HG02798 (cell line): ENCODE measurements at regions not wholly inside any gene's neighbourhood (a gene's known extent, or its start where the extent isn't known, plus 50 kb on each side); places are given as distances from the start of the nearest gene placed in this dataset.
"Not testable (repeated sequence)": the region's sequence is repeated elsewhere in the genome, so short reads cannot be mapped to it uniquely, and the experiment has no call there.

Source experiments
- ATAC-seq: cut with Tn5 transposase; IDR thresholded peaks from one replicate; pipeline ENCODE4 v1.9.1; 2021; ENCODE audit warnings: mild to moderate bottlenecking; ENCODE audit not compliant: unreplicated experiment, poor library complexity

DNA sequence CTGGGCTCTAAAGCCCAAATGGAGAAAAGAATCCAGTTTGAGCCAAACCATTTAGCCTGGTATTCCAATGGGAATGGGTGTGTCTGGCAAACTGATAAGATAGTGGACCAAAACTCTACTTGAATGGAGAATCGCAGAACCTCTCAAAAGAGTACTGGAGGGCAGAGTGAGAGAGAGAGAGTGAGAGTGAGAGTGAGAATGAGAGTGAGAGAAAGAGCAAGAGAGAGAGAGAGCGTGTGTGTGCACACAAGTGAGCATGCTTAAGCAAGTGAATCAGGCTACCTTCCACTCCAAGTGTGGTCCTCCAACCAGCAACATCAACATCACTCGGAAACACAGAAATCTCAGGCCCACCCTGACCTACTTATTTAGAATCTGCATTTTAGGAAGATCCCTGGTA, 58.8 kb downstream of the UQCRFS1 start:
- ATAC-seq, result no peak

DNA sequence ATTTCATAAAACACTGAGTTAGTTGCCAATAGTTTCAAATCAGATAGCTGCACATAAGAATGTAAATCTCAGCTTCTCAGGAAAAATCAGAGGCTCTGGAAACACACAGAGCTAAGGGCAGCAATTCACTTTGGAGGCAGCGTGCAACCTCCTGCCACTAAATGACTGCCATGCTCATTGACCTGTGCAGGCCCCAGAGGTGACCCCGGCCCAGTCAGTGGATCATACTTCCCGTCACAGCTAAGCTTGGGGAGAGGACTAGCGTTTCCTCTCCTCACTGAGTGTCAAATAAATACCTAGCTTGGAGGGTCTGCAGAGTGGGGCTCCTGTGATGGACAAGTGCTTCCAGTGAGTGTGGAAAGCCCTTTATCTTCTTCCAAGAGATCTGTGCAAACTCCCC, 67.2 kb downstream of the UQCRFS1 start:
- no peak for ATAC-seq

DNA sequence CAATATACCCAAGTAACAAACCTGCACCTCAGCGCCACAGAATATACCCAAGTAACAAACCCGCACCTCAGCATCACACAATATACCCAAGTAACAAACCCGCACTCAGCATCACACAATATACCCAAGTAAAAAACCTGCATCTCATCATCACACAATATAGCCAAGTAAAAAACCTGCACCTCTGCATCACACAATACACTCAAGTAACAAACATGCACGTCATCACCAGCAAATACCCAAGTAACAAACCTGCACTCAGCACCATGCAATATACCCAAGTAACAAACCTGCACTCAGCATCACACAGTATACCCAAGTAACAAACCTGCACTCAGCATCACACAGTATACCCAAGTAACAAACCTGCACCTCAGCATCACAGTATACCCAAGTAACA, 69.8 kb downstream of the UQCRFS1 start:
- no peak for ATAC-seq

DNA sequence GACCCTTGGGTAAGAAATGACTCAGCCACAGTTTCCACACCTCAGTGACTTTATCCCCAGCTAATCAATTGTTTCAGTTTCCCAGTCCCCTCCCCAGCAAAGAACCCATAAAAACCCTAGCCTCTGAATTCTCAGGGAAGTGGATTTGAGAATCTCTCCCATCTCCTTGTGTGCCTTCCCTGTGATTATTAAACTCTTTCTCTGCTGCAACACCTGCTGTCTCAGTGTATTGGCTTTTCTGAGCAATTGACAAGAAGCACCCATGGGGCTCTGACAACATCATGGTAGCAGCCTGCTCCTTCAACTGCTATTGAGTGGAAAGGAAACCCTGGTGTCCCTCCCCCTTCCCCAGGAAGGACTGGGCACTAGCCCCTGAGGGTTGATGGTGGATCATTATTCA, 73.7 kb downstream of the UQCRFS1 start:
- ATAC-seq, result no peak

DNA sequence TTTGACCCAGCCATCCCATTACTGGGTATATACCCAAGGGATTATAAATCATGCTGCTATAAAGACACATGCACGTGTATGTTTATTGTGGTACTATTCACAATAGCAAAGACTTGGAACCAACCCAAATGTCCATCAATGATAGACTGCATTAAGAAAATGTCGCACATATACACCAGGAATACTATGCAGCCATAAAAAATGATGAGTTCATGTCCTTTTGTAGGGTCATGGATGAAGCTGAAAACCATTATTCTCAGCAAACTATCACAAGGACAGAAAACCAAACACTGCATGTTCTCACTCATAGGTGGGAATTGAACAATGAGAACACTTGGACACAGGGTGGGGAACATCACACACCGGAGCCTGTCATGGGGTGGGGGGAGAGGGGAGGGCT, 74.7 kb downstream of the UQCRFS1 start:
- ATAC-seq, result not testable (repeated sequence)

DNA sequence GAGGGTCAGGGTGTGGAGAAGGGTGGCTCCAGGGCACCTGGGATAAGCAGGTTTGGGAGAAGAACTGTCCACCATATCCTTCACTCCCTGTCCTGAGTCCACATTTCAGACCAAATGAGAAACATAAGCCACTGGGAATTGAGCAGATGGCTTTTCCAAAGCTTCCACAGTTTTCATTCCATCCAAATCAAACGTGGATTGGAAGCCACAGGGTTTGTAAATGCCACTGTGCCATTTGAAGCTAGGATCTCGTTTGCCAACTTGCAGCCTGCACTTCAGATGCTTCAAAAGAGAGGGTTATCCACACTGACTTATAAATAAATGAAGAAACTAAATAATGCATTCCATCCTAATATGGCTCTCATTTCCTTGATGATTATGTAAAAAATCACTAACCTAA, 81.5 kb downstream of the UQCRFS1 start:
- no peak for ATAC-seq

DNA sequence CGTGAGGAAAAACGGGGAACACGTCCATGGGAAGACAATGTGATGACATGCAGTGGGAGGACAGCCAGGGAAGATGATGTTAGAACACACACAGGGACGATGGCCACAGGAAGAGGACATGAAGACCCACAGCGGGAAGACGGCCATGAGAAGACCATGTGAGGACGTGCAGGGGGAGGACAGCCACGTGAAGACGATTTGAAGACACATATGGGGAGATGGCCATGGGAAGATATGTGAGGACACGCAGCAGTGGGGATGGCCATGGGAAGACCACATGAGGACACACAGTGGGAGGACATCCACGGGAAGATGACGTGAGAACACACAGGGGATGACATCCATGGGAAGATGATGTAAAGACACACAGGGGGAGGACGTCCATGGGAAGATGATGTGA, 83.8 kb downstream of the UQCRFS1 start:
- no peak for ATAC-seq

DNA sequence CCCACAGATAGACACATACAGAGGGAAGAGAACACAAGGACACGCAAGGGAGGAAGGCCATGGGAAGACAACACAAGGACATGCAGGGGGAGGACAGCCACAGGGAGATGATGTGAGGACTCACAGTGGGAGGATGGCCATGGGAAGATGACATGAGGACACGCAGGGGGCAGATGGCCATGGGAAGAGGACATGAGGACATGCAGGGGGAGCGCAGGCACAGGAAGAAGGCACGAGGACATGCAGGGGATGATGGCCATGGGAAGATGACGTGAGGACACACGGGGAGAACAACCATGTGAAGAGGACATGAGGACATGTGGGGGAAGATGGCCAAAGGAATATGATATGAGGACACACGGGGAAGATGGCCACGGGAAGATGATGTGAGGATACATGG, 84.7 kb downstream of the UQCRFS1 start:
- no peak for ATAC-seq

DNA sequence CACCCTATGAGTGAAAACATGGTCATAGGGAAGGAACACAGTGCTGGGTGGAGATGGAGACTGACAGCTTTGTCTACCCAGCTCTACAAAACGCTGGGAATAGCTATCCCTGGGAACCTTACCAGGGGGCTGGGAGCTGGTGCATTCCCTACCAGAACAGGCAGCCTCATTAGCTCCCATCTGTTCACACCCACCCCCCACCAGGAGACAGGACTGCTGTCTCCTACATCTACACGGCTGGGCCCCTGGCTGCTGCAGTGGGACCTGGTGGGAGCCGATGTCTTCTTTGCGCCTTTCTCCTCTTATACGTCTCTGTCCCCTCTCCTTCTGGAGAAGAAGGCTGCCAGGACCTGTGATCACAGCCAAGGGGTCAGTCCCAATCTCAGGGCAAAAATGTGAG, 90.8 kb downstream of the UQCRFS1 start:
- no peak for ATAC-seq

DNA sequence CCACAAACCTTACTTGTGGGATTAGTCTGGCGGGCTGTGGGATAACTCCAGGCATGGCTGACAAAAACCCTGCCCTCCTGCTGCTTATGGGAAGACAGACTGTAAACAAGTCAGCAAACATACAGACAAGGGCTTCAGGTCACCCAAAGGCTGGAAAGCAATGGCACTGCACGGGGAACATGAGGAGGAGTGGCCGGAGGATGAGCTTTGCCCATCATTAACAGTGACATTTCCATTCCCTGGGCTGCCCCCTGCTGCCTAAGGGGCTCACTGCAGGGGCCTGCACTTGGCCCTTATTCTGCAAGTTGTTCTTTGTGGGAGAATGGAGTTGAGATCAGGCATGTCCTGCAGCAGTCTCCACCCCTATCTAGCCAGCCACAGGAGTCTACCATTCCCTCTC, 91.3 kb downstream of the UQCRFS1 start:
- no peak for ATAC-seq

DNA sequence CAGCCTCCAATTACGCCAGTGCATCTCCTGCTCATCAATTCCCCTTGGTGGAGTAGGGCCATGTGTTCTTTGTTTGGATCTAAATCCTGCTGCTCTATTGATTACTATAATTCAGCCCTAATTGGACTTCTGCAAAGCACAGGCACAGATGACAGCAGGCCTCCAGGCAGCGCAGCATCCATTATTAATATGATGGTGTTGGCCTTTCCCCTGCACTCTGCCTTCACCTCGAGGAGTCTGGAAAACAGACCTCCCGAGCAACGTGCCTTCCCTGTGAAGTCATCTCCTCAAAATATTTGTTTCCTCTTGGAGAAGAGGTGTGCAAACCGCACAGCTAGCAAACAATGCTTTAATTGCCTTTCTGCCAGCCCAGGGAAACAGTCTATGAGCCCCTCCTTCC, 92.5 kb downstream of the UQCRFS1 start:
- ATAC-seq, result no peak

DNA sequence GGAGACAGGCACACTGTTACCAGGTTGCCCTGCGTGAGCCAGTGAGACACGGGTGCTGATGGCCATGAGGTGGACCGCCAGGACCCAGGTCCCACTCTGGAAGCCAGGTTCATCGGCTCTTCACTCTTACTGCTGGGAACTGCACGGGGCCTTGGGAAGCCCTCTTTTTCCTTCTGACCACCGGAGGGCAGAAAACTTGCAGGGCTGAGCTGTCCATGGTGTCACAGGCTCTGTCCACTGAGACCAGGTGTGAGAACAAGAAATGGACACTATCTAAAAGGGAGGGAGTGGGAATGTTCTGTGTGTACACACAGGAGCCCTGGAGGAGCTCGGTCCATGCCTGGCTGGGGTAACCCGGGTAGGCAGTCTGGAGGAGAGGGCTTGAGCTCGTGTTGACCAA, 93.4 kb downstream of the UQCRFS1 start:
- ATAC-seq, result no peak

DNA sequence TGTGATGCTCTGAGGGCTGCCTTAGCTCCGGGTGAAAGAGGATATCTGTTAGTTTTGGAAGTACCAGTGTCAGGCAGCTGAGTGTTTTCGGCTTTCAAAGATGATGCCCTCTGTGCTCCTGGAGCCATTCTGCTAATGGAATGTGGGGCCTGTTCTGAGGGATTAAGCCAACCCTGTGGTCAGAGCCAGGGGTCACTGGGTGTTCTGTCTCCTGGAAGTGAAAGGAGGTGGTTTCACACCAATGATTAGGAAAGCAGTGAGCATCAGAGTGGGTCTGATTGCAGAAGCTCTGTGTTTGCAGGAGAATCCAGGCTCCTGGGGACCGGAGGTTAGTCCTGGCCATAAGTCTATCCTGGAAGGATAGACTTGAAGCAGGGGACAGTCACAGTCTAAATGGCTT, 94.6 kb downstream of the UQCRFS1 start:
- ATAC-seq, result no peak

DNA sequence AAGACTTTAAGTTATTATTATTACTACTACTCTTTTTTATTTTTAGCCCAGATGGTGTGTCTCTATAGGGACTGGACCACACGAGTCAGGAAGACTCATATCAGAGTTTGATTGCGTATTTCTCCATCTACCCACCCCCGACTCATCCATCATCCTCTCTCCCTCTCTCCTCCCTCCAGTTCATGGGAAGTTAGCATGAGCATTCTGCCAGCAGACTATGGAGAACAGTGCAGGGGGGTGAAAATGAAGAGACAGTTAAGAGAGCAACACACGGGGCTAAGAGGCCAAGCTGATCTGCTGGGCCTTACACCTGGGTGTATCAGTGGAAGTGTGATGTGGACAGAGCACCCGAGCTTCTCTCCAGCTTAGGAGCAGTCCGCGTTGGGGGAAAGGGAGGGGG, 95.0 kb downstream of the UQCRFS1 start:
- ATAC-seq, result no peak

DNA sequence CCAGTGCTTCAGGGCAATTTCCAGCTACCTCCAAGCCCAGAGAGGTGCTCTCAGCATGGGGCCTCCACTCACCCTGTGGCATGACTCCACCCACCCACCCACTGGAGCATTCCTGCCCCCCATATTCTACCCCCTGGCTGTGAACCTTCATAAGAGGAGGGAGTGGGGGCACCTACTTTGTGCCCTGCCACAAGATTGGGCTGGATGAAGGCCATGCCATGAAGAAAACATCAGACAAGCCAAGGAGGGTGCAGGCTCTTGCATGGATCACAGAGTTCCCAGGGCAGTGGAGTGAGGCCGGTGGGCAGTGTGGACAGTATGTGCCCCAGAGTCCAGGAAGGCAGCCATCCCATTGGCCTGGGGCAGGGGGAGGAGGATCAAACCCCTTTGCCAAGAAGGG, 97.8 kb downstream of the UQCRFS1 start:
- ATAC-seq, result no peak

DNA sequence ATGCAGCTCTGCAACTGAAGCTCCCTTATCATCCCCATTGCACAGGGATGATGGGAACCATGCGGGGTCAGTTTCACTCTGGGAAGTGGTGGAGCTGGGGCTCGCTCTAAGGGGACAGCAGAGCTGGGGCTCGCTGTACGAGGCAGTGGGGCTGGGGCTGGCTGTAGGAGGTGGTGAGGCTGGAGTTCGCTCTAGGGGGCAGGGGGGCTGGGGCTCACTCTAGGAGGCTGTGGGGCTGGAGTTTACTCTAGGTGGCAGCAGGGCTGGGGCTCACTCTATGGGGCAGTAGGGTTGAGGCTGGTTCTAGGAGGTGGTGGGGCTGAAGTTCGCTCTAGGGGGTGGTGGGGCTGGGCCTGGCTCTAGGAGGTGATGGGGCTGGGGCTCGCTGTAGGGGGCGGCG, 99.1 kb downstream of the UQCRFS1 start:
- no peak for ATAC-seq

DNA sequence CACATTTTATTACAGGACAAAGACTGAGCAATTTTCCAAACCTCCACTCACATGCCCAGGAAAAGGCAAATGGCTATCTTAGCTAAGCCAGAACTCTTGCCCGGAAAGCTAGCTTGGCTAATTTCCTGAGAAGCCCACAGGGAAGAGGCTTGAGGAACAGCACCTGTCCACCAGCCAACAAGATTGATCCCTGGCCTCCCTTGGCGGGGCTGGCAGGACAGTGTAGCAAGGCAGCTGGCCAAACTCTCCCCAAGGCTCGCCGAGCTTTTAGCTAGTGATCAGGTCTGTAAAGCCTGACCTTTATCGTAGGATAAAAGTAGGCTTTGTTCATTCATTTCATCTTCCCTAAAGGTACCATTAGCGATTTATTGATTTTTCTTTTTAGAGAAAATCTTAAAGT, 101.4 kb downstream of the UQCRFS1 start:
- ATAC-seq, result no peak

DNA sequence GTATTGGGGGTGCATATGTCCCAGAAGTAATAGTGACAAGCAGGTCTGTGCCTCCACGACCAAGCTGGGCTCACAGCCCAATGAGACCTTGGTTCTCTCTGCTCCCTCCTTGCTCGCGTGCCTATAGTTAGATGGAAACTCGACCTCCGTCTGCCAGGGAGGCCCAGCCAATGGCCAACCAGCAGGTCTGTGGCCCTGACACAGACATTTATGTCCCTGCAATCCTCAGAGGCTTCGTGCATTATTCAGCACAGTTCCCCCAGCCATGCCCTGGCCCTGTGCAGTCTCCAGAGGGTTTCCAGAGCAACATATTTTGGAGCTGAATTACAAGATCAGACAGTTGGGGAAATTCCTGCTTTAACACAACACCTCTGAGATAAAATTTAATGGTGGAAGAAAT, 105.1 kb downstream of the UQCRFS1 start:
- ATAC-seq, result no peak

DNA sequence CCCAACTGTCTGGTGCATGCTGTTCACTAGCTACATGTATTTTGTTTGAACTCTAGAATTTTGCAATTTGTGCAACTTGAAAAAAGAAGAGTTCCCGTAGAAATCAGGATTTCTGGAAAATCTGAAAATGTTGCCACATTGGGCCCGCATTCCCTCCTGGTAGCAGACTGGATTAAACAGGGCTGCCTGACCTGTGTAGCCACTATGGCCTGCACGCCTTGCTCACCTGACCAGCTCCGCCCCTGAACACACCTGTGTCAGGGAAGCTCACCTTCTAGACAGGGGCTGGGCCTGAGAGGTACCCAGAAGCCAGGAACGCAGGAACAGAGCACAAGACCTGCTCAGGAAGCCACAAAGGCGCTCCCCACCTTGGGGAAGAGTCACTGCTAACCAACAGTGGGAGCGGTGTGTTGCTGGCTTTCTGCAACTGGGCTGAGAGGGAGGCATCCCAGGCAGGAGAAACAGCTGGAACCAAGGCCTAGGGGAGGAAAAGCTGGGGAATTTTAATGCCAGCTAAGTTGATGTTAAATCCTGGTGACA, 106.5 kb downstream of the UQCRFS1 start:
- ATAC-seq, result no peak

DNA sequence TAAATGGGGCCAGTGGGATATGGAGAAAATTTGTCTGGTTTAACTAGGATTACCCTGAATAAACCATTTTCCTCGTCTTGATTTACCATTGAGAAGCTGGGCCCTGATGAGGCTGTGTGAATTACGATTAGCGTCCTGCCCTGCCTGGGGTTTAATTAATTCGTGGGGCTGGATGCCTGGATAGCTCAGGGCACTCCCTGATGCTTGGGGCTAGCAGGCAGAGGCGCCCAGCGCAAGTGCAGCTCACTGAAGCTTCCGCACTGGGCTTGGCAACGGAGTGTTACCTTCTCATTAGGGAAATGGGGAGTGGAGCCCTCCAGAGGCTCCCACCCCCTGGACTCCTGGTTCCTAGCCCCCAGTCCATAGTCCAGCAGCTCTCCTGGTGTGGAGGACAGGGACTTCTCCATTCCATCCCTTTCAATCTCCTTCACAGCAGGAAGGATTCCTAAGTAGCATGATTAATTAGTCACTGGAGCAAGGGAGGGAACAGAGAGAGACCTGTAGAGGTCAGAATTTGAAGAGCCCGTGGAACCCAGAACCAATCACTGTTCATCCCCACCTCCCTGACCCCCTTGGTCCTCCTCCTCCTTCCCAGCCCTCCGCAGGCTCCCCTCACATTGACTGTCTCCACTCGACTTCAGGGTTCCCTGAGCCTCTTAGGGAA, 107.2 kb downstream of the UQCRFS1 start:
- no peak for ATAC-seq

DNA sequence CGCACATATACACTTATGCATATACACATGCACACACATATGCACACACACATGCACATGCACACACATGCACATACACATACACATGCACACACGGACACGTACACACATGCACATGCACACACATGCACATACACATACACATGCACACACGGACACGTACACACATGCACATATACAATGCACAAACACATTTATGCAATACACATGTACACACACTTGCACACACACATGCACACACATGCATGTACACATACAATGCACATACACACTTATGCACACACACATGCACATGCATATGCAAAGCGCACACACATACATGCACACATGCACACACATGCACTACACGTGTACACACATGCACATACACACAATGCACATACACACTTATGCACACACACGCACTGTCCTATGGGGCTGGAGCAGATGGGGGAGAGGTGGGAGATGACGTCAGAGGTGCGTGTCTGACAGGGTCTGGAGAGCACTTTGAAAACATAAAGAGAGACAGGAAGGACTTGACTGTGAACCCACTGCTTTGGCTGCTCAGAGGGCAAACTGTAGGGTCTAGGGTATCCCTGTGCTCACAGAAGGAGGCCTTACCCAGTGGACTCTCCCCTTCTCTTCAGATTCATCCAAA, 108.2 kb downstream of the UQCRFS1 start:
- ATAC-seq, result no peak

DNA sequence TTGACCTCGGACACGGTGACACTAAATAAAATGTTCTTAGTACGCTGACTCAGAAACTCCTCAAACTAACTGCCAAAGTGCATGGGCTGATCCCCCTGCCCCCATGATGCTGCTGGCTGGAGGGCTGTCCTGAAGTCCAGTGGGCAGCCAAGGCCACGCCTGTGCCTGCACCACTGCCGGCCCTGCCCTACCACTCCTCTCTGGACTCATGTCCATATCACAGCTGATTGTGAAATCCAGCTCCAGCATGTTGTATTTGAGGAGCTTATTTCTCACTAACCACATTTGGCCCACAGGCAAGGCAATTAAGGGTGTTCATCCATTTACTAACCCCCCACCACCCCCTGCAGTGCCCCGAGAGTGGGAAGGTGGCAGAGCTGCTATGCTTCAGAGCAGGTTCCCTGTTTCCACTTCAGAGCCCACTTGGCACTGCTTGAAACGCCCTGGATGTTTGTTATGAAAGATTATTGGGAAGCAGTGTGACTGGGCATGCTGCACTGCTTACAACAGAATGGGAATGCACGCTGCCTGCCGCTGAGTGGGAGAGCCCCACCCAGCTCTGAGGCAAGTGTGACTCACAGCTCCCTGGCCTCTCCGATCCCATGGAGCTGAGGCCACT, 114.0 kb downstream of the UQCRFS1 start:
- ATAC-seq, result no peak
